ENCODE measurements at regions not wholly inside any gene's neighbourhood (a gene's known extent, or its start where the extent isn't known, plus 50 kb on each side); places are given as distances from the start of the nearest gene placed in this dataset.

DNA sequence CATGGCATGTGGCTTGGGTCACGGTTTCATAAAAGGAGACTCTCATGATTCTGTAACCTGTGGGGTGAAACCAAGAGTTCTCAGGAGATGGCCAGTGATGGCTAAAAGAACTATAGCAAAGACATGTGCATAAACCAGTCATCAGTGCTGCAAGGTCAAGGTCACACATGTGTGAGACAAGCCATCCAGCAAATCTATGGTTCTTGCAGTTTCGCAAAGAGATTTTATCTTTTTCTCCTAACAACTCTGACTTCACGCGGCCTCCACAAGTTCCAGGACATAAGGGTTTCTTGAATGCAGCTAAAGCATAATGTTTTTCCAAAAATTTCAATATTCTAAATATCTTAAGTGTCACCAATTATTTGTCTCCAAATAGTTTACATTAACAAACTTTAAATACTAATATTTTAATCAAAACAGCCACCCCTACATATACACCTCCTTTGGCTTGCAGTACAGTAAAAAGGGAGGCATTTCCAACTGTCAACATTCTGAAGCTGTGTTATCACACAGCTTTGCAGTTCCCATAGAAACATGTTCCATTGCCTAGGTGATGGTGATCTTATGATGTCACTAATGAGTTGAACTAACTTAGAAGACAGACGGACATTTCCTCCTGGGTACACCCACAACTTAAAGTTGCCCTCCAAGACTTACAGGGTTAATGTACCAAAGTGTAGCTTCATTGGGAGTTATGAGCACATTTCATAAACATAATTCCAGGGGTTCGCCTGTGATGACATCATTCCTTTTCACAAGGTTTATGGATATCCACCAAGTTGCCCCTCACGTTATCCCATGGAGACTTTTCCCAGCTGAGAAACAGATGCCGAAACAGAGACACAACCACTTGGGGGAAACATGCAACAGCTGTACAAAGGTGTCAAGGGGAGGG, 250.9 kb upstream of the PDE10A start:
- DNase-seq (ENCODE audit: low read depth, low spot score) = peak; percentile 4
- no peak overlapping the region for H3K4me3 ChIP-seq (ENCODE audit: low read depth, low read length)
- in situ Hi-C loops (cut with HindIII; ENCODE audit: low sequenced_read_pairs) = no loop called here
- no peak for TF ChIP-seq CTCF (IDR thresholded peaks at IDR 0.05; ENCODE audit: low read depth, low read length)

DNA sequence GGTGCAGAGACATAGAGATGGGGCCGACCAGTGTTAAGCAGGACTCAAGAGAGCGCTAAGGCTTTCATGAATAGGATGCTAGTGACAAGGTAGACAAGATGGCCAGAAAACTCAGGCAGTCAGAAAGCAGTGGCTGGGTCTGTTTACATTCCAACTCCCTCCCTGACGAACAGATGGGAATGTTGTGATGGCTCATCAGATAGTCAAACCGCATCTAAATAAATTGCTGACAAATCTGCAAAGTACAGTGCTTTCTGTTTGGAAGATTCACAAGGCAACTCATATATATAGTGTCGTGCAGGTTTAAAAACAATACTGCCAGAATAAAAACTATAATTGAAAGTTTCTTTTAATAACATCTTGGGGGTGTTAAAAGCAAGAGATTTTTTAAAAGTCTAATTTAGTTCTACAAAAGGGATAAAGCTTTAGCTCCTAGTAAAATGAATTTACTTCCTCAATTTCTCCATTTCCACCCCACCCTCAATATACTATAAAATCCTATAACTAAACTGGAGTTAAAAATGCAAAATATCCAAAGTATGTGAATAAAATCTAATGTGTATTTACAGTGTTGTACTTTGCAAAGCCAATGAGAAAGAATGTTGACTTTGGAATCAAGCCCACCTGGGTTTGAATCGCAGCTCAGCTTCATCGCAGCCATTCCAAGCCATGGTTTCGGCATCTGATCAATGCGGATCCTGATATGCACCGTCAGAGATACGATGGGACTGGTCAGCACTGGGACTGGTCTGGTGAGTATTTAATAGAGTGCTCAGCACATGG, 247.3 kb upstream of the PDE10A start:
- DNase-seq (ENCODE audit: low read depth, low spot score) = no peak
- in situ Hi-C loops (cut with HindIII; ENCODE audit: low sequenced_read_pairs) = no loop called here

GRCh38 chr6:165906736-165907135, 243.7 kb upstream of the PDE10A start:
- DNase-seq (ENCODE audit: low read depth, low spot score) = no peak
- no peak for TF ChIP-seq CTCF (IDR thresholded peaks at IDR 0.05; ENCODE audit: low read depth, low read length)
- in situ Hi-C loops (cut with HindIII; ENCODE audit: low sequenced_read_pairs) = no loop called here
- no peak overlapping the region for H3K4me3 ChIP-seq (ENCODE audit: low read depth, low read length)

More for the DNA sequence above, 247.3 kb upstream of the PDE10A start:
- TF ChIP-seq CTCF (IDR thresholded peaks at IDR 0.05; ENCODE audit: low read depth, low read length) = no peak
- no peak overlapping the region for H3K4me3 ChIP-seq (ENCODE audit: low read depth, low read length)

- no peak overlapping the region for H3K4me3 ChIP-seq (ENCODE audit: low read depth, low read length)
- no peak for TF ChIP-seq CTCF (IDR thresholded peaks at IDR 0.05; ENCODE audit: low read depth, low read length)
- in situ Hi-C loops (cut with HindIII; ENCODE audit: low sequenced_read_pairs) = no loop called here
- DNase-seq (ENCODE audit: low read depth, low spot score) = no peak
Measured at GRCh38 chr6:165905744-165906143, 242.7 kb upstream of the PDE10A start.

- TF ChIP-seq CTCF (IDR thresholded peaks at IDR 0.05; ENCODE audit: low read depth, low read length) = no peak
- in situ Hi-C loops (cut with HindIII; ENCODE audit: low sequenced_read_pairs) = no loop called here
- no peak overlapping the region for H3K4me3 ChIP-seq (ENCODE audit: low read depth, low read length)
- DNase-seq (ENCODE audit: low read depth, low spot score) = no peak
Measured at GRCh38 chr6:165900970-165901369, 237.9 kb upstream of the PDE10A start.

DNA sequence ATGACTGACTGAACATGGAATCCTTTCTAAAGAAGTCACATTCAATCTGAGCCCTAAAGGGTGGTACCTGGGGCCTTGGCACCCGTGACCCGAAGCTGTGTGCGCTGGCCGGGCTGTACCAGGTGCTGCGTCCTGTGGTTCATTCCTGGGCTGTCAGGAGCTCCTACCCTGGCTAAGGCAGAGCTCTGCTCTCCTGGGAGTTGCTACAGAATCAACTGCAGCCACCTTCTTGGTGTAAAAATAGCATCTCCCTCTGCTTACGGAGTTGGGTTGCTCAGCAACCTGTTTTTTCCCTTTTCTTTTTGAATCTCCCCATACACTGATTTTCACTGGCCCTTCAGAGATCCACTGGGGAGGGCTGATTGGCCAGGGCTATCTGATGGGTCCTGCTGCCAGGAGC, 236.6 kb upstream of the PDE10A start:
- no peak overlapping the region for H3K4me3 ChIP-seq (ENCODE audit: low read depth, low read length)
- in situ Hi-C loops (cut with HindIII; ENCODE audit: low sequenced_read_pairs) = no loop called here
- TF ChIP-seq CTCF (IDR thresholded peaks at IDR 0.05; ENCODE audit: low read depth, low read length) = no peak
- DNase-seq (ENCODE audit: low read depth, low spot score) = no peak
